Cardiac fibroblast (primary cell): ENCODE measurements at regions not wholly inside any gene's neighbourhood (a gene's known extent, or its start where the extent isn't known, plus 50 kb on each side); places are given as distances from the start of the nearest gene placed in this dataset.

ENCODE experiments used
- DNase-seq, 2 donors: peaks; one replicate each; pipeline versions ENCODE4 v3.0.0 to v3.0.0-alpha.2; 2010; ENCODE audit warnings: low read depth in 2 of 2
- H3K4me3 ChIP-seq, 2 donors: replicated peaks in 1 of 2; 1 replicate in 1 of 2; 2 replicates in 1 of 2; pipeline ENCODE4 v1.5.1; 2011; ENCODE audit warnings: low read depth in 2 of 2, low read length in 2 of 2, mild to moderate bottlenecking in 2 of 2, moderate library complexity in 1 of 2
- TF ChIP-seq, protein P1 (sequence below): IDR thresholded peaks from one replicate; pipeline ENCODE4 v1.5.1; 2011; ENCODE audit warnings: low read depth, mild to moderate bottlenecking, low read length, inconsistent platforms

DNA sequence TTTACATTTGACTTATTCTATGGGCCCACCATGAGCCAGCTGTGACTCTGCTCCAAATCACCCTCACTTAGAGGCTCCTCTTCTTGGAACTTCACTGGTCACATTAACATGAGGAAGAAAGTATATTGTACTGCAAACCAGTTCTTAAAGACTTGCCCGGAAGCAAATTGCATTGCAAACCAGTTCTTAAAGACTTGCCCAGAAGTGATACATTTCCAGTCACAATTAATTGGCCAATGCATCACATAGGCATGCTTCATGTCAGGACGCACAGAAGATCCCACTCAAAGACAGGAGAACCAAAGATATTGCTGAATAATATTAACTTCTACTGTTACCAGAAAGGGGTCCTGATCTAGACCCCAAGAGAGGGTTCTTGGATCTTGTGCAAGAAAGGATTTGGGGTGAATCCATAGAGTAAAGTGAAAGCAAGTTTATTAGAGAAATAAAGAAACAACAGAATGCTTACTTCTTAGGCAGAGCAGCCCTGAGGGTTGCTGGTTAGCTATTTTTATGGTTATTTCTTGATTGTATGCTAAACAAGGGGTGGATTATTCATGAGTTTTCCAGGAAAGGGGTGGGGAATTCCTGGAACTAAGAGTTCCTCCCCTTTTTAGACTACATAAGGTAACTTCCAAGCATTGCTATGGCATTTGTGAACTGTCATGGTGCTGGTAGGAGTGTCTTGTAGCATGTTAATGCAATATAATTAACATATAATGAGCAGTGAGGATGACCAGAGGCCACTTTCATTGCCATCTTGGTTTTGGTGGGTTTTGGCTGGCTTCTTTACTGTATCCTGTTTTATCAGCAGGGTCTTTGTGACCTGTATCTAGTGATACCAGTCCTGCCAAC lies 54.6 kb upstream of the HCCS start:
- no peak overlapping the region for H3K4me3 ChIP-seq
- no peak for DNase-seq
- TF ChIP-seq, protein P1, sequence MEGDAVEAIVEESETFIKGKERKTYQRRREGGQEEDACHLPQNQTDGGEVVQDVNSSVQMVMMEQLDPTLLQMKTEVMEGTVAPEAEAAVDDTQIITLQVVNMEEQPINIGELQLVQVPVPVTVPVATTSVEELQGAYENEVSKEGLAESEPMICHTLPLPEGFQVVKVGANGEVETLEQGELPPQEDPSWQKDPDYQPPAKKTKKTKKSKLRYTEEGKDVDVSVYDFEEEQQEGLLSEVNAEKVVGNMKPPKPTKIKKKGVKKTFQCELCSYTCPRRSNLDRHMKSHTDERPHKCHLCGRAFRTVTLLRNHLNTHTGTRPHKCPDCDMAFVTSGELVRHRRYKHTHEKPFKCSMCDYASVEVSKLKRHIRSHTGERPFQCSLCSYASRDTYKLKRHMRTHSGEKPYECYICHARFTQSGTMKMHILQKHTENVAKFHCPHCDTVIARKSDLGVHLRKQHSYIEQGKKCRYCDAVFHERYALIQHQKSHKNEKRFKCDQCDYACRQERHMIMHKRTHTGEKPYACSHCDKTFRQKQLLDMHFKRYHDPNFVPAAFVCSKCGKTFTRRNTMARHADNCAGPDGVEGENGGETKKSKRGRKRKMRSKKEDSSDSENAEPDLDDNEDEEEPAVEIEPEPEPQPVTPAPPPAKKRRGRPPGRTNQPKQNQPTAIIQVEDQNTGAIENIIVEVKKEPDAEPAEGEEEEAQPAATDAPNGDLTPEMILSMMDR: no peak

DNA sequence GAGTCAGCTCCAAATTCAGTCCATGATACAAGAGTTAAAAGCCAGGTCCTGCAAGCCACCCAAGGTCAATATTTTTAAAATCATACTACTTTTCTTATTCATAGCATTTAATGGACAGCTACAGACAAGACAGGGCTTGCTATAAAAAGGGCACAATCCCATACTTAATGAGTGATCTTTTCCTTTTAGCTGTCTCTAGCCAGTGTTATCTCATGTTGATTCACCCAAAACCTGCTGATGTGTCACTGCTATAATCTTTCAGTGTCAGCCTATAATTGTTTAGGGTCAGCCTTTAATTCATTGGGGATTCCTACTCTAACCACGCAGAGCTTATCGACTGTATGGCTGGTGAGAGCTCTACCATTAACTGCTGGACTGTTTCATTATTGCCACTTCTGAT lies 51.2 kb upstream of the HCCS start:
- TF ChIP-seq, protein P1: no peak
- no peak for DNase-seq

More for the DNA sequence above, 51.2 kb upstream of the HCCS start:
- no peak overlapping the region for H3K4me3 ChIP-seq
